Hepatocyte (in vitro differentiated cells): ENCODE measurements at regions not wholly inside any gene's neighbourhood (a gene's known extent, or its start where the extent isn't known, plus 50 kb on each side); places are given as distances from the start of the nearest gene placed in this dataset.

ENCODE experiments used
- EZH2 ChIP-seq: fragments of 200-600 bp; sonication (generic); IDR thresholded peaks from 2 replicates; pipeline ENCODE4 v1.6.1; 2016; ENCODE audit warnings: antibody characterized with exemption, mild to moderate bottlenecking, borderline replicate concordance
- EZH2phosphoT487 ChIP-seq: fragments of 200-600 bp; sonication (generic); IDR thresholded peaks from one replicate; pipeline ENCODE4 v1.6.1; 2018; ENCODE audit warnings: antibody characterized with exemption, mild to moderate bottlenecking, low read depth, moderate library complexity; ENCODE audit not compliant: unreplicated experiment, severe bottlenecking
- TF ChIP-seq, protein P1 (sequence below): fragments of 200-600 bp; sonication (generic); IDR thresholded peaks from 2 replicates; pipeline ENCODE4 v1.5.1; 2016; ENCODE audit warnings: antibody characterized with exemption, mild to moderate bottlenecking; ENCODE audit not compliant: poor library complexity

DNA sequence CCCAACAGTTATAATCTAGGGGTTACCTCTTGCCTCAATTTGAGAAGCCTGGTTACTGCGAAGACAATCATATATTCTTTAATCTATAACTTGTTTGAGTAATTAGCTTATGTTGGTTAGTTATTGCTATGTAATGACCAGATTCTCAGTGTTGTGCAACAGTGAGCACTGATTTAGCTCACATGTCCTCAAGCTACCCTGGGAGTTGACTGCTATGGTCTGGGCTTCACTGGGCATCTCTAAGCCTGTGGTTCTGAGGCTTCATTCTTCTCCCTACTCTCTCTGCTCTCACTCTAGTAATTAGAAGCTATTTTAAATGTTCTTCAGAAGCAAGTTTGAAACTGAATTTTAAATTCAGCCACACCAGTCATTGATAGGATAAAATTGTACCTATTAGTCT is 371.8 kb downstream of the PBX1 start:
- TF ChIP-seq EZH2 (no peak), EZH2phosphoT487 (no peak)
- TF ChIP-seq, protein P1, sequence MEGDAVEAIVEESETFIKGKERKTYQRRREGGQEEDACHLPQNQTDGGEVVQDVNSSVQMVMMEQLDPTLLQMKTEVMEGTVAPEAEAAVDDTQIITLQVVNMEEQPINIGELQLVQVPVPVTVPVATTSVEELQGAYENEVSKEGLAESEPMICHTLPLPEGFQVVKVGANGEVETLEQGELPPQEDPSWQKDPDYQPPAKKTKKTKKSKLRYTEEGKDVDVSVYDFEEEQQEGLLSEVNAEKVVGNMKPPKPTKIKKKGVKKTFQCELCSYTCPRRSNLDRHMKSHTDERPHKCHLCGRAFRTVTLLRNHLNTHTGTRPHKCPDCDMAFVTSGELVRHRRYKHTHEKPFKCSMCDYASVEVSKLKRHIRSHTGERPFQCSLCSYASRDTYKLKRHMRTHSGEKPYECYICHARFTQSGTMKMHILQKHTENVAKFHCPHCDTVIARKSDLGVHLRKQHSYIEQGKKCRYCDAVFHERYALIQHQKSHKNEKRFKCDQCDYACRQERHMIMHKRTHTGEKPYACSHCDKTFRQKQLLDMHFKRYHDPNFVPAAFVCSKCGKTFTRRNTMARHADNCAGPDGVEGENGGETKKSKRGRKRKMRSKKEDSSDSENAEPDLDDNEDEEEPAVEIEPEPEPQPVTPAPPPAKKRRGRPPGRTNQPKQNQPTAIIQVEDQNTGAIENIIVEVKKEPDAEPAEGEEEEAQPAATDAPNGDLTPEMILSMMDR, result no peak
